ENCODE measurements at regions not wholly inside any gene's neighbourhood (a gene's known extent, or its start where the extent isn't known, plus 50 kb on each side); places are given as distances from the start of the nearest gene placed in this dataset.

GRCh38 chr9:86764671-86765343 lies 182.5 kb downstream of the GAS1 start:
- Histone ChIP-seq H3K9me3 (ENCODE audit: control insufficient read depth in 2 of 3, insufficient read depth in 1 of 3, low read length in 3 of 3) (no peaks in the 10 kb centered on the region), H3K9ac (ENCODE audit: low read length in 3 of 3) (no peak overlapping the region), H3K27me3 (ENCODE audit: control insufficient read depth, insufficient read depth, low read length) (no peaks in the 10 kb centered on the region), H3K36me3 (ENCODE audit: control insufficient read depth in 2 of 3, insufficient read depth in 3 of 3, low read length in 3 of 3) (no peaks in the 10 kb centered on the region), H3K4me1 (ENCODE audit: control insufficient read depth in 2 of 3, insufficient read depth in 2 of 3, low read depth in 1 of 3, low read length in 3 of 3) (no peaks in the 10 kb centered on the region), H3K27ac (ENCODE audit: low read depth in 2 of 2, low read length in 2 of 2) (no peak overlapping the region), H3K4me3 (ENCODE audit: low read length in 3 of 3) (no peak overlapping the region)
- intact Hi-C loops (cut with DNase I), result no loop called here
- TF ChIP-seq CTCF (IDR thresholded peaks at IDR 0.05; ENCODE audit: borderline replicate concordance, extremely low read depth, insufficient read depth), result no peak
- no peak for DNase-seq
- no peak for FAIRE-seq

GRCh38 chr9:86764221-86764624 lies 183.1 kb downstream of the GAS1 start:
- intact Hi-C loops (cut with DNase I), result no loop called here
- no peak overlapping the region for H3K27ac ChIP-seq (ENCODE audit: low read depth in 2 of 2, low read length in 2 of 2)

GRCh38 chr9:86763791-86764190 lies 183.5 kb downstream of the GAS1 start:
- Histone ChIP-seq H3K27me3 (ENCODE audit: control insufficient read depth, insufficient read depth, low read length) (no peaks in the 10 kb centered on the region), H3K9ac (ENCODE audit: low read length in 3 of 3) (no peak overlapping the region), H3K36me3 (ENCODE audit: control insufficient read depth in 2 of 3, insufficient read depth in 3 of 3, low read length in 3 of 3) (no peaks in the 10 kb centered on the region), H3K4me1 (ENCODE audit: control insufficient read depth in 2 of 3, insufficient read depth in 2 of 3, low read depth in 1 of 3, low read length in 3 of 3) (no peaks in the 10 kb centered on the region), H3K27ac (ENCODE audit: low read depth in 2 of 2, low read length in 2 of 2) (no peak overlapping the region), H3K4me3 (ENCODE audit: low read length in 3 of 3) (no peak overlapping the region), H3K9me3 (ENCODE audit: control insufficient read depth in 2 of 3, insufficient read depth in 1 of 3, low read length in 3 of 3) (no peaks in the 10 kb centered on the region)
- intact Hi-C loops (cut with DNase I), result no loop called here
- no peak for TF ChIP-seq CTCF (IDR thresholded peaks at IDR 0.05; ENCODE audit: borderline replicate concordance, extremely low read depth, insufficient read depth)
- FAIRE-seq (no peak), DNase-seq (no peak)

More at GRCh38 chr9:86764221-86764624, 183.1 kb downstream of the GAS1 start:
- H3K9me3 ChIP-seq (ENCODE audit: control insufficient read depth in 2 of 3, insufficient read depth in 1 of 3, low read length in 3 of 3), result no peaks in the 10 kb centered on the region
- FAIRE-seq, result no peak
- no peaks in the 10 kb centered on the region for H3K27me3 ChIP-seq (ENCODE audit: control insufficient read depth, insufficient read depth, low read length)
- H3K9ac ChIP-seq (ENCODE audit: low read length in 3 of 3), result no peak overlapping the region
- no peak for DNase-seq
- TF ChIP-seq CTCF (IDR thresholded peaks at IDR 0.05; ENCODE audit: borderline replicate concordance, extremely low read depth, insufficient read depth), result no peak
- no peaks in the 10 kb centered on the region for H3K36me3 ChIP-seq (ENCODE audit: control insufficient read depth in 2 of 3, insufficient read depth in 3 of 3, low read length in 3 of 3)
- H3K4me3 ChIP-seq (ENCODE audit: low read length in 3 of 3), result no peak overlapping the region
- H3K4me1 ChIP-seq (ENCODE audit: control insufficient read depth in 2 of 3, insufficient read depth in 2 of 3, low read depth in 1 of 3, low read length in 3 of 3), result no peaks in the 10 kb centered on the region

- TF ChIP-seq CTCF (IDR thresholded peaks at IDR 0.05; ENCODE audit: borderline replicate concordance, extremely low read depth, insufficient read depth), result no peak
- H3K4me1 ChIP-seq (ENCODE audit: control insufficient read depth in 2 of 3, insufficient read depth in 2 of 3, low read depth in 1 of 3, low read length in 3 of 3), result no peaks in the 10 kb centered on the region
- no peak overlapping the region for H3K9ac ChIP-seq (ENCODE audit: low read length in 3 of 3)
- H3K27ac ChIP-seq (ENCODE audit: low read depth in 2 of 2, low read length in 2 of 2), result no peak overlapping the region
- no peak overlapping the region for H3K4me3 ChIP-seq (ENCODE audit: low read length in 3 of 3)
- H3K36me3 ChIP-seq (ENCODE audit: control insufficient read depth in 2 of 3, insufficient read depth in 3 of 3, low read length in 3 of 3), result no peaks in the 10 kb centered on the region
- H3K27me3 ChIP-seq (ENCODE audit: control insufficient read depth, insufficient read depth, low read length), result no peaks in the 10 kb centered on the region
- no peak for DNase-seq
- intact Hi-C loops (cut with DNase I), result no loop called here
- no peaks in the 10 kb centered on the region for H3K9me3 ChIP-seq (ENCODE audit: control insufficient read depth in 2 of 3, insufficient read depth in 1 of 3, low read length in 3 of 3)
- FAIRE-seq, result no peak
These were observed 190.0 kb downstream of the GAS1 start for GRCh38 chr9:86757382-86757720.
